Mesothelial cell of epicardium (in vitro differentiated cells): ENCODE measurements at regions not wholly inside any gene's neighbourhood (a gene's known extent, or its start where the extent isn't known, plus 50 kb on each side); places are given as distances from the start of the nearest gene placed in this dataset.

ENCODE experiments used
- DNase-seq, 2 experiments: peaks; one replicate each; pipeline ENCODE4 v3.0.0; 2021; ENCODE audit warnings: low spot score in 2 of 2; ENCODE audit not compliant: unreplicated experiment in 2 of 2
- H3K27ac Mint-ChIP-seq: 2 replicates; pipeline ENCODE4 v1.8.0; 2021; ENCODE audit warnings: mixed read lengths
- H3K27me3 Mint-ChIP-seq: 2 replicates; pipeline ENCODE4 v1.8.0; 2021; ENCODE audit warnings: low read depth, mixed read lengths
- H3K36me3 Mint-ChIP-seq: 2 replicates; pipeline ENCODE4 v1.8.0; 2021; ENCODE audit warnings: mixed read lengths
- H3K4me1 Mint-ChIP-seq: 2 replicates; pipeline ENCODE4 v1.8.0; 2021; ENCODE audit warnings: mixed read lengths
- H3K4me3 Mint-ChIP-seq: 2 replicates; pipeline ENCODE4 v1.8.0; 2021; ENCODE audit warnings: mild to moderate bottlenecking, moderate library complexity, mixed read lengths
- H3K9me3 Mint-ChIP-seq: 2 replicates; pipeline ENCODE4 v1.8.0; 2021; ENCODE audit warnings: mixed read lengths
- TF ChIP-seq, protein P1 (sequence below): fragments of 200-600 bp; sonication (generic); IDR thresholded peaks from one replicate; pipeline ENCODE4 v1.5.0; 2021; ENCODE audit warnings: antibody characterized with exemption; ENCODE audit not compliant: unreplicated experiment

DNA sequence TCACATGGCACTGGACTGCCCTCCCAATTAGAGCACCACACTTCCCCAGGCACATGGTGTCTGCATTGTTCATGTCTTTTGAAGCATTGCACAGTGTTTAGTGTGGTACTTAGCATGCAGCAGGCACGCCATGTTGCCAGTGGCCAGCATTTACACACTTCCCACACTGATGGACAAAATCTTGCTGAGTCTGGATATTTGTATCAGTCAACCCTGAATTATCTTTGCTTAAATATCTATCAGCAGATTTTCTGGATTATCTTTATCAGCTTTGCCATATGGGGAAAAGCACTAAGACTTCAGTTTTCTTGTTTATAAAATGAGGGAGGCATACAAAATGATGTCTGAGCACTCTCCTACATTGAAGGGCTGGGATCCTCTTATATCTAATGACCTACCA lies 416.0 kb upstream of the MMADHC start:
- DNase-seq = no peak

DNA sequence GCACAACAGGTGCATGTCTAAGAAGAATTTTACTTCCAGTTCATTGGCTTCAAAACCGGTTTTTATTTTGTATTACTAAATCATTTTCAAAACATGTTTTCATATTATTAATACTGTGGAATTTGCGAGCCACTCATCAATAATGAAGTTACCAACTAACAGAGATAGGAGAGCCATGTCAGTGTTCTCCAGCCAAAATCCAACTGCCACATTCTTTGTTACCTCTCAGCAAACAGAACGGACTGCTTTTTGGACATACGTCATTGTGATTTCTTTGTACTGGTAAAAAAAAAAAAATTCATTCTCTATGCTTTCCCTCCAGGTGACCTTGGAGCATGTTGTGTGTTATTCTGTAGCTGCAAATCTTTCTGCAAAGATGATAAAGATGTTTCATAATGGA lies 414.2 kb upstream of the MMADHC start:
- Mint-ChIP-seq H3K27me3 (no peaks in the 10 kb centered on the region), H3K27ac (peak overlapping the region; percentile 16), H3K9me3 (peaks cover 18% of the 10 kb centered on the region), H3K36me3 (peaks cover 7% of the 10 kb centered on the region), H3K4me3 (no peak overlapping the region), H3K4me1 (peaks cover 15% of the 10 kb centered on the region)
- TF ChIP-seq, protein P1, sequence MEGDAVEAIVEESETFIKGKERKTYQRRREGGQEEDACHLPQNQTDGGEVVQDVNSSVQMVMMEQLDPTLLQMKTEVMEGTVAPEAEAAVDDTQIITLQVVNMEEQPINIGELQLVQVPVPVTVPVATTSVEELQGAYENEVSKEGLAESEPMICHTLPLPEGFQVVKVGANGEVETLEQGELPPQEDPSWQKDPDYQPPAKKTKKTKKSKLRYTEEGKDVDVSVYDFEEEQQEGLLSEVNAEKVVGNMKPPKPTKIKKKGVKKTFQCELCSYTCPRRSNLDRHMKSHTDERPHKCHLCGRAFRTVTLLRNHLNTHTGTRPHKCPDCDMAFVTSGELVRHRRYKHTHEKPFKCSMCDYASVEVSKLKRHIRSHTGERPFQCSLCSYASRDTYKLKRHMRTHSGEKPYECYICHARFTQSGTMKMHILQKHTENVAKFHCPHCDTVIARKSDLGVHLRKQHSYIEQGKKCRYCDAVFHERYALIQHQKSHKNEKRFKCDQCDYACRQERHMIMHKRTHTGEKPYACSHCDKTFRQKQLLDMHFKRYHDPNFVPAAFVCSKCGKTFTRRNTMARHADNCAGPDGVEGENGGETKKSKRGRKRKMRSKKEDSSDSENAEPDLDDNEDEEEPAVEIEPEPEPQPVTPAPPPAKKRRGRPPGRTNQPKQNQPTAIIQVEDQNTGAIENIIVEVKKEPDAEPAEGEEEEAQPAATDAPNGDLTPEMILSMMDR = no peak
- no peak for DNase-seq

More for the DNA sequence above, 416.0 kb upstream of the MMADHC start:
- H3K36me3 Mint-ChIP-seq = no peaks in the 10 kb centered on the region
- TF ChIP-seq, protein P1 = no peak
- peaks cover 18% of the 10 kb centered on the region for H3K4me1 Mint-ChIP-seq
- no peak overlapping the region for H3K27ac Mint-ChIP-seq
- no peaks in the 10 kb centered on the region for H3K27me3 Mint-ChIP-seq
- peaks cover 9% of the 10 kb centered on the region for H3K9me3 Mint-ChIP-seq
- H3K4me3 Mint-ChIP-seq = no peak overlapping the region

- no peak for DNase-seq
- peaks cover 18% of the 10 kb centered on the region for H3K9me3 Mint-ChIP-seq
Observed at GRCh38 chr2:149996901-149997300, 409.3 kb upstream of the MMADHC start.

DNA sequence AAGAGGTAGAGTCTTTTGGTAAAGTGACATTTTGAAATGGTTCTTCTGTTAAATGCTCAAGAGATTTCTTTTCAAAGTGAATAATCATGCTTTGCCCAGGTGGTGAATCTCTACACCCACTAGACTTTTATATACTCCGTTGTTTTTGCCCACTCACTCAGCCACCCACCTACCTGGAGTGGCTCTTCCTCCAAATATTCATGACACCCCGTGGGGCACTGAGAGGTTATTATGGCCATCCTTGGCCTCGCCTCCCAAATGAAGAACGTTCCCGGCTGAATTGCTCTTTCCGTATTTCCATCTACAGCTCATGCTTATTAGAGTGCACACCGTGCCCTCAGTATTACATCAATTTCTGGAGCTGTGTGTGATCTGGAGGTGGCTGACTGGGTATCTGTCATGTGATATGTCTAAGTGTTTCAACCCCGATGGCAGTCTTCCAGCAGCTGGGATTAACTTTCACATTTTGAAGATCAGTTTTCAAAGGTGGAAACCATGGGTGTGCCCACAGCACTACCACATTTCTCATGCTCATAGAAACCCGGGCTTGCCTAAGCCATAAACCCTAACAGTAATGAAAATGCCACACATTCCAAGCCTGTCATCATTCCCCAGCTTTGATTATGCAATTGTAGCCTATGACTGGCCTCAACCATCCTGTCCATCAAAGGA lies 406.6 kb upstream of the MMADHC start:
- TF ChIP-seq, protein P1 = no peak
- Mint-ChIP-seq H3K4me3 (no peak overlapping the region), H3K36me3 (peaks cover 7% of the 10 kb centered on the region), H3K27ac (peak overlapping the region; percentile 44), H3K9me3 (peaks cover 15% of the 10 kb centered on the region), H3K4me1 (peaks cover 35% of the 10 kb centered on the region), H3K27me3 (no peaks in the 10 kb centered on the region)
- DNase-seq = no peak

More at GRCh38 chr2:149996901-149997300, 409.3 kb upstream of the MMADHC start:
- Mint-ChIP-seq H3K4me3 (no peak overlapping the region), H3K4me1 (peaks cover 33% of the 10 kb centered on the region), H3K27ac (no peak overlapping the region), H3K36me3 (peaks cover 7% of the 10 kb centered on the region), H3K27me3 (no peaks in the 10 kb centered on the region)
- TF ChIP-seq, protein P1 = no peak

DNA sequence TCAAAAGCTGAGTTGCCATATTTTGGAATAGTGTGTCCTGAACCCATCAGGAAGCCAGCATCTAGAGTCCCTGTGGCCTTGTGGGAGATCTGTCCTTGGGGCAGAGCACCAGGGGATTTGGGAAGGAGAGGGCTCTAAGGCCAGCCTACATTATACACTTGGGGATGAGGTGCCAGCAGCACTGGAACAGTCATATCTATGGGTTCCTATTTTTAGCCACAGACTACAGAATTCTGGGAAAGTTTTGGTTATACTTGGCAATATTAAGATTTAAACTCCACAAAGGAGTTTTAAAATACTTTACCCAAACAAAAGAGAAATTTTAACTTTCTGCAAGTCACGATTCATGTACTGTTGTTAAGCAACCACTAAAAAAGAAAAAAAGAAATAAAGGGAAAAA lies 405.7 kb upstream of the MMADHC start:
- Mint-ChIP-seq H3K27me3 (no peaks in the 10 kb centered on the region), H3K4me1 (peaks cover 35% of the 10 kb centered on the region), H3K27ac (no peak overlapping the region), H3K9me3 (peaks cover 7% of the 10 kb centered on the region), H3K4me3 (no peak overlapping the region), H3K36me3 (peaks cover 7% of the 10 kb centered on the region)
- TF ChIP-seq, protein P1 = no peak
- no peak for DNase-seq
